G401.6 (cell line): ENCODE measurements at regions not wholly inside any gene's neighbourhood (a gene's known extent, or its start where the extent isn't known, plus 50 kb on each side); places are given as distances from the start of the nearest gene placed in this dataset.
"Not testable (repeated sequence)": the region's sequence is repeated elsewhere in the genome, so short reads cannot be mapped to it uniquely, and the experiment has no call there.

ENCODE experiments used
- FAIRE-seq: peaks from 2 replicates; lab custom pipeline; 2012; peaks lifted over from hg19 to GRCh38; lab: Jason Lieb, UNC

GRCh38 chr2:192413812-192414681 lies 219.3 kb upstream of the TMEFF2 start:
- FAIRE-seq: no peak

GRCh38 chr2:192412866-192413265 lies 218.1 kb upstream of the TMEFF2 start:
- FAIRE-seq: peak; percentile 58

GRCh38 chr2:192412394-192412793 lies 217.7 kb upstream of the TMEFF2 start:
- no peak for FAIRE-seq

GRCh38 chr2:192411755-192412154 lies 217.0 kb upstream of the TMEFF2 start:
- FAIRE-seq: no peak

GRCh38 chr2:192410319-192410718 lies 215.6 kb upstream of the TMEFF2 start:
- FAIRE-seq: no peak

GRCh38 chr2:192407692-192408091 lies 213.0 kb upstream of the TMEFF2 start:
- FAIRE-seq: no peak

- FAIRE-seq: no peak
These were observed 203.5 kb upstream of the TMEFF2 start for GRCh38 chr2:192398236-192398635.

GRCh38 chr2:192394605-192395004 lies 199.9 kb upstream of the TMEFF2 start:
- no peak for FAIRE-seq

- no peak for FAIRE-seq
These were observed 196.3 kb upstream of the TMEFF2 start for GRCh38 chr2:192391041-192391440.

- FAIRE-seq: no peak
These were observed 195.7 kb upstream of the TMEFF2 start for GRCh38 chr2:192390401-192390800.

- not testable (repeated sequence) for FAIRE-seq
These were observed 189.5 kb upstream of the TMEFF2 start for GRCh38 chr2:192384191-192384590.

GRCh38 chr2:192381082-192381481 lies 186.3 kb upstream of the TMEFF2 start:
- FAIRE-seq: no peak

GRCh38 chr2:192379736-192380135 lies 185.0 kb upstream of the TMEFF2 start:
- no peak for FAIRE-seq

GRCh38 chr2:192377173-192377572 lies 182.4 kb upstream of the TMEFF2 start:
- no peak for FAIRE-seq

- no peak for FAIRE-seq
These were observed 179.0 kb upstream of the TMEFF2 start for GRCh38 chr2:192373754-192374153.

GRCh38 chr2:192373221-192373620 lies 178.5 kb upstream of the TMEFF2 start:
- FAIRE-seq: no peak

GRCh38 chr2:192369969-192370368 lies 175.2 kb upstream of the TMEFF2 start:
- FAIRE-seq: no peak

- no peak for FAIRE-seq
These were observed 162.5 kb upstream of the TMEFF2 start for GRCh38 chr2:192357217-192357616.

GRCh38 chr2:192354512-192355244 lies 159.9 kb upstream of the TMEFF2 start:
- no peak for FAIRE-seq

GRCh38 chr2:192347542-192347941 lies 152.8 kb upstream of the TMEFF2 start:
- no peak for FAIRE-seq

- FAIRE-seq: no peak
These were observed 150.6 kb upstream of the TMEFF2 start for GRCh38 chr2:192345287-192345686.

GRCh38 chr2:192333642-192334041 lies 138.9 kb upstream of the TMEFF2 start:
- no peak for FAIRE-seq

GRCh38 chr2:192328297-192328696 lies 133.6 kb upstream of the TMEFF2 start:
- FAIRE-seq: no peak

- FAIRE-seq: no peak
These were observed 132.8 kb upstream of the TMEFF2 start for GRCh38 chr2:192327576-192327975.
